Thyroid gland (tissue), 4 donors: ENCODE measurements at regions not wholly inside any gene's neighbourhood (a gene's known extent, or its start where the extent isn't known, plus 50 kb on each side); places are given as distances from the start of the nearest gene placed in this dataset.

ENCODE experiments used
- CTCF ChIP-seq, 6 experiments: fragments of 200-600 bp in 3 of 6; fragments of 450-650 bp in 3 of 6; sonication (generic) in 3 of 6; IDR thresholded peaks; one replicate each; pipeline ENCODE4 v1.5.1; 2016 to 2019; ENCODE audit warnings: antibody characterized with exemption in 6 of 6, mild to moderate bottlenecking in 2 of 6, inconsistent platforms in 1 of 6, moderate library complexity in 1 of 6
- POLR2A ChIP-seq, 2 donors: fragments of 450-650 bp; IDR thresholded peaks; one replicate each; pipeline ENCODE4 v1.6.1; 2017; ENCODE audit warnings: antibody characterized with exemption in 2 of 2, mild to moderate bottlenecking in 2 of 2, moderate library complexity in 1 of 2

GRCh38 chr10:36390221-36390620 lies 735.2 kb upstream of the ANKRD30A start:
- no peak for TF ChIP-seq CTCF (IDR thresholded peaks at IDR 0.05)
- no peak for TF ChIP-seq POLR2A (IDR thresholded peaks at IDR 0.05)
